Tibial nerve (tissue), 4 donors: ENCODE measurements at regions not wholly inside any gene's neighbourhood (a gene's known extent, or its start where the extent isn't known, plus 50 kb on each side); places are given as distances from the start of the nearest gene placed in this dataset.

Experiments
- DNase-seq, 2 donors: peaks; one replicate each; pipeline ENCODE4 v3.0.0-alpha.2; 2019; ENCODE audit warnings: low spot score in 2 of 2
- H3K27ac ChIP-seq, 4 donors: fragments of 200-600 bp; sonication (generic) in 3 of 4; one replicate each; pipeline ENCODE4 v1.5.1; 2017 to 2019; ENCODE audit warnings: mild to moderate bottlenecking in 1 of 4
- H3K27me3 ChIP-seq, 2 donors: fragments of 200-600 bp; sonication (generic) in 1 of 2; one replicate each; pipeline versions ENCODE4 v1.5.1 to v1.6.0; 2017 to 2019
- H3K36me3 ChIP-seq, 3 donors: fragments of 200-600 bp; sonication (generic); one replicate each; pipeline ENCODE4 v1.5.1; 2018 to 2019
- H3K4me1 ChIP-seq, 4 donors: fragments of 200-600 bp; sonication (generic) in 3 of 4; one replicate each; pipeline ENCODE4 v1.5.1; 2017 to 2019
- H3K4me3 ChIP-seq, 4 donors: fragments of 200-600 bp; sonication (generic) in 3 of 4; one replicate each; pipeline ENCODE4 v1.5.1; 2017 to 2019; ENCODE audit warnings: mild to moderate bottlenecking in 1 of 4, moderate library complexity in 1 of 4
- H3K9me3 ChIP-seq, 4 donors: fragments of 200-600 bp; sonication (generic) in 3 of 4; one replicate each; pipeline ENCODE4 v1.5.1; 2017 to 2019
- CTCF ChIP-seq, 5 experiments: fragments of 200-600 bp in 3 of 5; fragments of 450-650 bp in 2 of 5; sonication (generic) in 3 of 5; IDR thresholded peaks; one replicate each; pipeline ENCODE4 v1.5.1; 2016 to 2019; ENCODE audit warnings: antibody characterized with exemption in 5 of 5, mild to moderate bottlenecking in 3 of 5, moderate library complexity in 2 of 5
- EP300 ChIP-seq, 2 donors: sonication (generic); formaldehyde crosslinking; IDR thresholded peaks; one replicate each; pipeline ENCODE4 v1.6.1; 2017; ENCODE audit warnings: antibody characterized with exemption in 2 of 2, mild to moderate bottlenecking in 1 of 2
- POLR2A ChIP-seq, 2 donors: fragments of 450-650 bp; IDR thresholded peaks; one replicate each; pipeline ENCODE4 v1.6.1; 2017; ENCODE audit warnings: antibody characterized with exemption in 2 of 2, mild to moderate bottlenecking in 2 of 2, moderate library complexity in 2 of 2
- WGBS, 2 donors: methylation state at CpG; one replicate each; pipeline ENCODE4 v1.1.5; 2018; 5-methylcytosine and 5-hydroxymethylcytosine counted together

- no peaks in the 10 kb centered on the region for H3K27me3 ChIP-seq
- no peak overlapping the region for H3K4me3 ChIP-seq
- H3K9me3 ChIP-seq, result peaks cover 0 to 6% (median 0%) of the 10 kb centered on the region in 4 donors
- no peaks in the 10 kb centered on the region for H3K4me1 ChIP-seq
- TF ChIP-seq CTCF (IDR thresholded peaks at IDR 0.05) (no peak), POLR2A (IDR thresholded peaks at IDR 0.05) (no peak)
- no peak for DNase-seq
- no peak overlapping the region for H3K27ac ChIP-seq
- H3K36me3 ChIP-seq, result no peaks in the 10 kb centered on the region
- 62 to 63% methylated on average over 5 of the region's 5 CpGs for WGBS, 2 donors
These were observed 261.7 kb upstream of the GNPDA2 start for GRCh38 chr4:44988011-44988410.

DNA sequence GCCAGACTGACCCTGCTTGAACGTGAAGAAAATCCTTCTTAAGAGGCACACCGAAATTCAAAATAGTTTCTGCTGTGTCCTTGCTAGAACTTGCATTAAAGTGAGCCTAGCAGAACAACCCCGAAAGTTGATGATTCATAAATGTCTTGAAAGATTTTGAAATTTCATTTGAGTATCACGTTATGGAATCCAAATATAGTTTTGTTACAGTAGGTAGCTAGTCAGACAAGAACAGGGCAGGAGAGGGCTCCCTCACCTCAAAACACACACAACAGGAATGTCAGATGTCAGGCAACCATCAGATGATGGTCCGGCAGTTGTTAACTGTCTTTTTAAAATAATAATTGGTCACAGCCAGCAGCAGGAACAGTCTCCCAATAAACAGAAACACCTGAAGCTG is 259.6 kb upstream of the GNPDA2 start:
- TF ChIP-seq POLR2A (IDR thresholded peaks at IDR 0.05) (no peak), EP300 (IDR thresholded peaks at IDR 0.05) (no peak), CTCF (IDR thresholded peaks at IDR 0.05) (no peak)
- DNase-seq, result no peak
- no peaks in the 10 kb centered on the region for H3K4me1 ChIP-seq
- H3K36me3 ChIP-seq, result no peaks in the 10 kb centered on the region
- 77 to 81% methylated on average over 5 of the region's 5 CpGs for WGBS, 2 donors
- H3K4me3 ChIP-seq, result no peak overlapping the region
- H3K9me3 ChIP-seq, result peaks cover 0 to 6% (median 0%) of the 10 kb centered on the region in 4 donors
- no peak overlapping the region for H3K27ac ChIP-seq
- no peaks in the 10 kb centered on the region for H3K27me3 ChIP-seq

- Histone ChIP-seq H3K27ac (no peak overlapping the region), H3K4me3 (no peak overlapping the region), H3K36me3 (no peaks in the 10 kb centered on the region), H3K9me3 (peaks cover 0 to 2% (median 0%) of the 10 kb centered on the region in 4 donors), H3K27me3 (no peaks in the 10 kb centered on the region), H3K4me1 (no peaks in the 10 kb centered on the region)
- no peak for DNase-seq
- WGBS, 2 donors, result 66 to 78% methylated on average over 2 of the region's 2 CpGs
- TF ChIP-seq EP300 (IDR thresholded peaks at IDR 0.05), result no peak
- TF ChIP-seq POLR2A (IDR thresholded peaks at IDR 0.05), result no peak
- TF ChIP-seq CTCF (IDR thresholded peaks at IDR 0.05), result no peak
These were observed 258.8 kb upstream of the GNPDA2 start for GRCh38 chr4:44985152-44985551.

- H3K36me3 ChIP-seq, result no peaks in the 10 kb centered on the region
These were observed 257.7 kb upstream of the GNPDA2 start for GRCh38 chr4:44984083-44984482.

DNA sequence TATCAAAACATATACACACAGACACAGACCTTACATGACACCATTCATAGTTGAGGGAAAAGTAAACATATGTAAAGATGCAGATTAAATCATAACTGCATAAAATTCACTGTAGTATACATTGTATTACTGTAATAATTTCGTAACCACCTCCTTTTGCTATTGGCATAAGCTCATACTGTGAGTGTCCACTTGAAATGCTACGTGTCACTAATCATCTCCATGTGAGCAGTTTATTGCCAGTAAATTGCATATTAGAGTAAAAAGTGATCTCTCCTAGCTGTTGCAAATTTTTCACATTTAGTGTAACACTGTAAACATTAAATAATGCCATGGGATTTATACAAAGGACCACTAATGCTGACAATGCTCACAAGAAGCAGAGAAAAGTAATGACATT is 256.7 kb upstream of the GNPDA2 start:
- WGBS, 2 donors, result 64 to 71% methylated on average over 2 of the region's 2 CpGs
- TF ChIP-seq EP300 (IDR thresholded peaks at IDR 0.05) (no peak), POLR2A (IDR thresholded peaks at IDR 0.05) (no peak), CTCF (IDR thresholded peaks at IDR 0.05) (no peak)
- DNase-seq, result no peak

More at GRCh38 chr4:44984083-44984482, 257.7 kb upstream of the GNPDA2 start:
- no peak overlapping the region for H3K4me3 ChIP-seq
- no peaks in the 10 kb centered on the region for H3K27me3 ChIP-seq
- no peaks in the 10 kb centered on the region for H3K9me3 ChIP-seq
- H3K27ac ChIP-seq, result no peak overlapping the region
- DNase-seq, result no peak
- no peak for TF ChIP-seq EP300 (IDR thresholded peaks at IDR 0.05)
- TF ChIP-seq POLR2A (IDR thresholded peaks at IDR 0.05), result no peak
- TF ChIP-seq CTCF (IDR thresholded peaks at IDR 0.05), result no peak
- no peaks in the 10 kb centered on the region for H3K4me1 ChIP-seq

More for the DNA sequence above, 256.7 kb upstream of the GNPDA2 start:
- H3K4me1 ChIP-seq, result no peaks in the 10 kb centered on the region
- no peaks in the 10 kb centered on the region for H3K9me3 ChIP-seq
- no peaks in the 10 kb centered on the region for H3K27me3 ChIP-seq
- H3K27ac ChIP-seq, result no peak overlapping the region
- no peak overlapping the region for H3K4me3 ChIP-seq
- H3K36me3 ChIP-seq, result no peaks in the 10 kb centered on the region
